Skeletal muscle tissue (tissue), 3 donors: ENCODE measurements at regions not wholly inside any gene's neighbourhood (a gene's known extent, or its start where the extent isn't known, plus 50 kb on each side); places are given as distances from the start of the nearest gene placed in this dataset.
"Not testable (repeated sequence)": the region's sequence is repeated elsewhere in the genome, so short reads cannot be mapped to it uniquely, and the experiment has no call there.

Source experiments
- H3K27ac ChIP-seq: one replicate; pipeline ENCODE4 v1.7.0; 2013; ENCODE audit warnings: mild to moderate bottlenecking, low read depth, low read length, inconsistent platforms
- H3K27me3 ChIP-seq, 3 donors: one replicate each; pipeline ENCODE4 v1.7.0; 2013; ENCODE audit warnings: low read length in 3 of 3; ENCODE audit not compliant: control insufficient read depth in 3 of 3, insufficient read depth in 3 of 3
- H3K36me3 ChIP-seq, 3 donors: one replicate each; pipeline ENCODE4 v1.7.0; 2013; ENCODE audit warnings: low read length in 3 of 3; ENCODE audit not compliant: control insufficient read depth in 3 of 3, insufficient read depth in 3 of 3
- H3K4me1 ChIP-seq, 3 donors: one replicate each; pipeline ENCODE4 v1.7.0; 2013; ENCODE audit warnings: low read length in 3 of 3, mild to moderate bottlenecking in 3 of 3; ENCODE audit not compliant: control insufficient read depth in 3 of 3, insufficient read depth in 3 of 3
- H3K4me3 ChIP-seq, 3 donors: one replicate each; pipeline ENCODE4 v1.7.0; 2013; ENCODE audit warnings: low read length in 3 of 3
- H3K9ac ChIP-seq, 3 donors: one replicate each; pipeline ENCODE4 v1.7.0; 2013; ENCODE audit warnings: low read length in 3 of 3, mild to moderate bottlenecking in 3 of 3, moderate library complexity in 2 of 3, low read depth in 1 of 3
- H3K9me3 ChIP-seq, 3 donors: one replicate each; pipeline ENCODE4 v1.7.0; 2013; ENCODE audit warnings: low read length in 3 of 3; ENCODE audit not compliant: control insufficient read depth in 3 of 3
- donor health status: Osteomylitis.

DNA sequence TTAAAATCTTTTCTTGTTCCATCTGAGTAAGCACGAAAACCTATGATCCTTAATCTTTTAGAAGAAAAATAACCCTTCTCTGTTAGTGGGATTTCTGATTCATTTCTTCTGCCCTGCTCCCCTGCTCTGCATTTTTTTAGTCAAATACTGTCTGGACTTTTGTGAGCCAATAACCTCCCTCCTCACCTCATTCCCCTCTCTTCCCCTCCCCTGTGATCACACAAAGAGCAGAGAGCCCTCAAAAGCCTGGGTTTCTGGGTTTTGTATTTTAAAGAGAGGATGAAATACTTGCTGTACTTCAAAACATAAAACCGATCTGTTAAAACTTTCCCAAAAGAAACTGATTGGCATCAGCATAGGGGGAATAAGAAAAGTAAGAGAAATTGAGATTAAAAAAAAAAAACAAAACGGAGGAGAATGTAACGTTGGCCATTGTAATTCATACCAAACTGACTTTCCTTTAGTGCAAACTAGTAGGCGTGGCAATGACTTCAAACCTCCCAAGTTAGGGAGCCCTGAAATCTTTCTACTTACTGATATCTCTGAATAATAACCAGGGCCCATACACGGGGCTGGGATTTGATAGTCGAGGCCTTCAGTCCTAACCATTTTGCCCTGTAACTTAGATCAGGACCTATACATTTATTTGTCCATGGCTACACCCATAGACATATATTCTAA lies 232.9 kb downstream of the TM9SF2 start:
- no peaks in the 10 kb centered on the region for H3K27me3 ChIP-seq

DNA sequence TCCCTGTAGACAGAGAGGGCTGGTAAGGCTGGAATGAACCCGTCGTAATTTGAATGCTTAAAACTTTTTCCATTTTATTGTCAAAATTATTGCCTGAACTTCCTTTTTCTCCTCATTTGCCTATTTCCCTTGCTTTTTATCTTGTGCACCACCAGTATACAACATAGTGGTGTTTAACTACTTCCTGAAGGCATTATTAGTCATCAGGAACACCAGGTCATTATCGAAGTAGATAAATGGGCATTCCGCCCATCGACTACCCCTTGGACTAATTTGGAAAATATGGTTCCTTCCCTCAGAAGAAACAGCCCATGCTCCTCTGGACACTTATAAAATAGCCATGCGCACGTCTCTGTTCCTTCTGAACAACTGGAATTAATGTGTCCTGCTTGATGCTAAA lies 232.1 kb downstream of the TM9SF2 start:
- H3K27me3 ChIP-seq = no peaks in the 10 kb centered on the region
- no peaks in the 10 kb centered on the region for H3K36me3 ChIP-seq
- no peak overlapping the region for H3K27ac ChIP-seq
- no peaks in the 10 kb centered on the region for H3K4me1 ChIP-seq
- H3K4me3 ChIP-seq = no peak overlapping the region
- H3K9ac ChIP-seq = no peak overlapping the region
- H3K9me3 ChIP-seq = no peaks in the 10 kb centered on the region

More for the DNA sequence above, 232.9 kb downstream of the TM9SF2 start:
- Histone ChIP-seq H3K4me1 (no peaks in the 10 kb centered on the region), H3K9ac (no peak overlapping the region), H3K36me3 (no peaks in the 10 kb centered on the region), H3K9me3 (no peaks in the 10 kb centered on the region), H3K4me3 (no peak overlapping the region), H3K27ac (no peak overlapping the region)

DNA sequence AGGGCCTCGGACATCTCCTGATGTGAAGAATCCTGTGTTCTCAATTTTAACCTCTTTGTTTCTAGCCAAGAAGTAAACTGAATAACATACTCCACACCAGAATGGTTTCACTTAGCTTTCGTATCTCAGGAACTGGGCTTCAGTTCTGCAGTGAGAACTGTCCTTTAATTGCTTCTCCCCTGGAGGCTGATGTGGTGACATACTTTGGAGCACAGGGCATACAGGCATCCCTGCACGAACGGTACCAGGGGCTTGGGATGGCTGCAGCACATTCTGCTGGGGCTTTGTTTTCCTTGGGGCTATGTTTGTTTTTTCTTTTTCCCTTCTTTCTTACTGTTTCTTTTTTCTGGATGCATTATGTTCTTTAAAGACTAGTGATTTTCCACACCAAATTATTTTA lies 230.5 kb downstream of the TM9SF2 start:
- H3K4me1 ChIP-seq = no peaks in the 10 kb centered on the region

DNA sequence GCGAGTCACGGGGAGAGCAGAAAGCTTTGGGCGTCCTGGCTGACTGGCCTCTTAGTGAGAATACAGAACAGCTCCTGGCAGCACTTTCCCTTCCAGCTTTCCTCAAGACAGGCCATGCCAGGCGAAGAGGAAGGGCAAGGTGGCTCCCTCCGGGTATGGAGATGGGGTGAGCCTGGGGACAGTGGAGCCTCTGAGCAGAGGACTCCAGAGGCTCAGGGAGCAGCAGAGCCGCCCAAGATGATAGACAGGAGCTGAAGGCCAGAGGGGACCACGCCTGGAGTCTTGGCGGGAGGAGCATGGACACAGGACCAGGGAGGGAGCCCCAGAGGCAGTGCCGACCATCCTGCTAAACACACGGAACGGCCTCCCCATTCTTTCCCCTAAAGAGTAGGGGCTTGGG lies 229.1 kb downstream of the TM9SF2 start:
- H3K4me1 ChIP-seq = no peaks in the 10 kb centered on the region
- no peak overlapping the region for H3K27ac ChIP-seq
- no peaks in the 10 kb centered on the region for H3K27me3 ChIP-seq
- H3K9ac ChIP-seq = no peak overlapping the region
- no peaks in the 10 kb centered on the region for H3K36me3 ChIP-seq
- no peak overlapping the region for H3K4me3 ChIP-seq
- no peaks in the 10 kb centered on the region for H3K9me3 ChIP-seq

More for the DNA sequence above, 230.5 kb downstream of the TM9SF2 start:
- no peak overlapping the region for H3K4me3 ChIP-seq
- no peaks in the 10 kb centered on the region for H3K9me3 ChIP-seq
- no peak overlapping the region for H3K9ac ChIP-seq
- H3K36me3 ChIP-seq = no peaks in the 10 kb centered on the region
- no peak overlapping the region for H3K27ac ChIP-seq
- H3K27me3 ChIP-seq = no peaks in the 10 kb centered on the region

DNA sequence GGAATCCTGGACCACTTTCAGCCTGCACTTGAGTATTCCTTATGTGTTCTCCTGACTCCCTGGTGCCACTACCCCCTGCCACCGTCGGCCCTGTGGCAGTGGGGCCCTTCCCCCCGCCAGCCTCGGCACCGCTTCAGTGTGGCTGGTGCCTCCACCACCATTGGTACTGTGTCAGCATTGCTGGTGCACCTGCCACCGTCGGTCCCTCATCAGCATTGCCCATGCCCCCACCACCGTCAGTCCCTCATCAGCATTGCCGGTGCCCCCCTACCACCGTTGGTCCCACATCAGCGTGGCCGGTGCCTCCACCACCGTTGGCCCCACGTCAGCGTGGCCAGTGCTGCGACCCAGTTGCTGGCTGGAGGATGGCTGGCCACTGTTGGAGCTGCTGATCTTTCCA lies 228.5 kb downstream of the TM9SF2 start:
- Histone ChIP-seq H3K27me3 (no peaks in the 10 kb centered on the region), H3K4me1 (no peaks in the 10 kb centered on the region), H3K4me3 (no peak overlapping the region), H3K9me3 (no peaks in the 10 kb centered on the region), H3K36me3 (no peaks in the 10 kb centered on the region), H3K27ac (no peak overlapping the region), H3K9ac (no peak overlapping the region)

DNA sequence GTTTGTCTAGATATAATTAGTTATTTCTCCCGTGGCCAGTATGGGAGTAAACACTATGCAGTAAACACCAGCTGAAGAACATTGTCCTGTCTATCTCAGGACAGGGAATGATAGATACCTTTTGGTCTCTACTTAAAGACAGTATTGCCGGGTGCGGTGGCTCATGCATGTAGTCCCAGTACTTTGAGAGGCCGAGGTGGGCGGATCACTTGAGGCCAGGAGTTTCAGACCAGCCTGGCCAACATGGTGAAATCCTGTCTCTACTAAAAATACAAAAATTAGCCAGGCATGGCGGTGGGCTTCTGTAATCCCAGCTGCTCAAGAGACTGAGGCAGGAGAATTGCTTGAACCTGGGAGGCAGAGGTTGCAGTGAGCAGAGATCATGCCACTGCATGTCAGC lies 226.4 kb downstream of the TM9SF2 start:
- H3K36me3 ChIP-seq, H3K27ac ChIP-seq, H3K27me3 ChIP-seq, H3K4me1 ChIP-seq, H3K9me3 ChIP-seq, H3K4me3 ChIP-seq, H3K9ac ChIP-seq: not testable (repeated sequence)

DNA sequence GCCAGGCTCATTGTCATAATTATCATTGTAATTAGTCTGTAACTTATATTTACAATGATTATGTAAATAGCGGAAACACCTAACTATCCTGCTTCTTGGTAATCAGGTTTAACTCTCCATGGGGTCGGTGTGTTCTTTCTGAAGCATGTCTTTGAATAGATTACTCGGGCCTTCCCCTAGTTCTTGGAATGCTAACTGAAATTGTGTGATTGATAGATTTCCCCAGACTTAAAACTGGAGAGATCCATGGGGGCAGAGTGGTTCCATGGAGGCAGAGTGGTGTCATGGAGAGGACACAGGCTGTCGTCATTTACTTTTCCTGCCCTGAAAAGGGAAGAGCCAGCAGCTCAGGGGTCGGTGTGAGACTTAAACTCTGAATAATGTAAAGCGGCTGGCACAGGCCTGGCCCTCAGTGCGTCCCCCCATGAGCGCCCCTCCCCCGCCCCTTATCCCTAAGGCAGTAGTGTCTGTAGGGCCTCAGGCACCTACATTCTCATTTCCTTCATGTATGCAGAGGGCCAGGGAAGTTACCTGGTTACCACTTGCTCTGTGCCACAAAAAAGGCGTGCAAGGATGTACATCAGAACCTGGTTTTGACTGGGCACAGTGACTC lies 225.1 kb downstream of the TM9SF2 start:
- peaks cover 0 to 5% (median 0%) of the 10 kb centered on the region in 3 donors for H3K4me1 ChIP-seq
- no peak overlapping the region for H3K4me3 ChIP-seq
- H3K9ac ChIP-seq = no peak overlapping the region
- H3K9me3 ChIP-seq = no peaks in the 10 kb centered on the region
- H3K27me3 ChIP-seq = no peaks in the 10 kb centered on the region
- no peak overlapping the region for H3K27ac ChIP-seq
- no peaks in the 10 kb centered on the region for H3K36me3 ChIP-seq

DNA sequence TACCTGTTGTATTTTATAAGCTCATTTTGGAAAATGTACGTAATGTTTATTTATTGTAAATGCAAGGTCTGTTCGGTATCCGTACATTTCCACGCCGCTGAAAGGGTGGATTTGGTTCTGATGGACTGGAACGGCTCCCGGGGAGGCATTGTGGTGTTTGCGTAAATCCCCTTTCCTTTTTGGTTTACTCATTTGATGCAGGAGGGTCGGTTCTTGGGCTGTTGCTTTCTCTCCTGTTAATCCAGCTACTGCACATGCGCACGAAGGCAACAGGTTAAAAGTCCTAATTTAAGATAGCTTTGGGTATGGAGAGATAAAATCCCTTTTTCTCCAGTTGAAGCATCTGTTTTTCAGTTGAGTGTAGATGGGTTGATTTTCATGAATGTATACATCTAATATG lies 224.4 kb downstream of the TM9SF2 start:
- H3K27ac ChIP-seq = no peak overlapping the region
- H3K36me3 ChIP-seq = no peaks in the 10 kb centered on the region
- peaks cover 0 to 5% (median 0%) of the 10 kb centered on the region in 3 donors for H3K4me1 ChIP-seq
- H3K27me3 ChIP-seq = no peaks in the 10 kb centered on the region
- no peaks in the 10 kb centered on the region for H3K9me3 ChIP-seq
- H3K4me3 ChIP-seq = no peak overlapping the region
- no peak overlapping the region for H3K9ac ChIP-seq

DNA sequence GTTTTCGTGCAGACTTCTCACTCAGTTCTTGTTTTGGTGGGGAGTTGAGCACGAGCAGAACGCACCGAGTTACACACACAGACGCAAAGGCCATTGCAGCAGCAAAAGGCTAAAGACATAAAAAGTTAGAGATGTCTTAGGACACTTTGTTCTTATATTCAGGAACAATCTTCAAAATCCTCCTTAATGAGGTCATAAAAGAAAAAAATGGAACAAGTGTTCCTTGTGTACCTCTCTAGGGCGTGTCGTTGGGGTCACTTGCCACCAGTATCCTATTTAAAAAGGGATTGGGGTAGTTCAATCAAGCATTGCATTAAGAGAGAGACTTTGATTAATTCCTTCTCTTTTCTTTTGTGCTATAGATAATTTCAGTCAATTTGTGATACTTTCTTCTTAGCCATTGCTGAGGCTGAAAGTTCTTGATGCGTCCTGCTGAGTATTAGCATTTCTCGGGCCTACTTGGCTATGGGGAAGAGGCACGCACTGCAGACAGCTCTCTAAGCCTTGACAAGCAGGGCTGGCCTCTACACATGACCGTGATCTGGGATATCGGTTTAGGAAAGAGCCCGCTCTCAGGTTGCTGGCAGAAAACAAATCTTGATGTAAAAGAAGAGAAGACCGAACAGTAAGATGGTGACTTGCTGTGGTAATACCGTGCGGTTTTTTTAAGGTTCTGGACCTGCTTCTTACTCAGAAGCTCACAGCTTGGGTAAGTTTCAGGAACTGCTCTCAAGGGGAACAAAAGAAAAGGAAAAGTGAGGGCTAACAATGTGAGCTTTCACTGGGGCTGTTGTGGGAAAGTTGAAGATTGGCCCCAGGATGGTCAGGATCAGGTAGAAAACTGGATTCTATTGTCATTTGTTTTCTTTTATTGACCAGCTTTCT lies 223.6 kb downstream of the TM9SF2 start:
- H3K4me1 ChIP-seq = peaks cover 0 to 5% (median 0%) of the 10 kb centered on the region in 3 donors
- H3K9me3 ChIP-seq = no peaks in the 10 kb centered on the region
- no peak overlapping the region for H3K9ac ChIP-seq
- H3K27ac ChIP-seq = no peak overlapping the region
- H3K36me3 ChIP-seq = no peaks in the 10 kb centered on the region
- H3K27me3 ChIP-seq = no peaks in the 10 kb centered on the region
- no peak overlapping the region for H3K4me3 ChIP-seq

DNA sequence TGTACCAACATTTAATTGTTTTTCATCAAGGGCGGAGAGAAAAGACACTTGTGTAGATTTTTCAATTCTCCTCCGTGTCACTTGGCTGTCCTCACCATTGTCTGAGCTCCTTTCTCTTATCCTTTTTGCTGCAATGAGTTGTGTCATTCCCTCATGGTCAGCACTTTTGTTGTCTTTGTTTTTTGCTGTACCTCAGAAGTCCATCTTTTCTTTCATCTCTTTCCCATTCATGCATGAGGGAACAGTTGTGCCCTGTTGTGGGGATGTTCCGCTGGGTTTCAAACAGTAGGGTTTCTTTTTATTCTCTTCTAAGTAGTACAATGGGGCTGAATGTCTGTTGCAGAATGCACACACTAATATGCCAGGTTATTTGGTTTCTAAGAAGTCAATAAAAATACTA lies 222.6 kb downstream of the TM9SF2 start:
- Histone ChIP-seq H3K27me3 (no peaks in the 10 kb centered on the region), H3K4me3 (no peak overlapping the region), H3K36me3 (no peaks in the 10 kb centered on the region), H3K9ac (no peak overlapping the region), H3K4me1 (peaks cover 0 to 5% (median 0%) of the 10 kb centered on the region in 3 donors), H3K27ac (no peak overlapping the region), H3K9me3 (no peaks in the 10 kb centered on the region)
